ENCODE measurements at regions not wholly inside any gene's neighbourhood (a gene's known extent, or its start where the extent isn't known, plus 50 kb on each side); places are given as distances from the start of the nearest gene placed in this dataset.

DNA sequence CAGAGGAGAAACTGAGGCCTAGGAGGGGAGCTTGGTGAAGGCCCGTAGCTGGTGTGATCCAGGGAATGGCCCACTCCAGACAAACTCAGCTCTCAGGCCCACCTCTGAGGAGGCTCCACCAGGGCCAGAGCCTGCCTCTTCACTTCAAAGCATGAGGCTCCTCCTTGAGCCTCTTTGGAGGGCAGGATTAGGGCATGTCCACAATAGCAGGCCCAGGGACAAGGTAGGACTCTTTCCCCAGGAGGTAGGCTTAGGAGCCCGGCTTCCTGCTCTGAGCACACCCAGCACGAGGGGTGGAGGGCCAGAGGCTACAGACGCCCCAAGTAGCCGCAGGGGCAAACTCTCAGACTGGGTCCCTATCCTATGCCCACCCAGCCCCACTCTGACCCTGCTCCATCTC, 164.6 kb upstream of the ZMIZ1 start:
- DNase-seq (ENCODE audit: low spot score), result peak; percentile 35
- intact Hi-C loops (cut with DNase I), result no loop called here
- ATAC-seq, result no peak

DNA sequence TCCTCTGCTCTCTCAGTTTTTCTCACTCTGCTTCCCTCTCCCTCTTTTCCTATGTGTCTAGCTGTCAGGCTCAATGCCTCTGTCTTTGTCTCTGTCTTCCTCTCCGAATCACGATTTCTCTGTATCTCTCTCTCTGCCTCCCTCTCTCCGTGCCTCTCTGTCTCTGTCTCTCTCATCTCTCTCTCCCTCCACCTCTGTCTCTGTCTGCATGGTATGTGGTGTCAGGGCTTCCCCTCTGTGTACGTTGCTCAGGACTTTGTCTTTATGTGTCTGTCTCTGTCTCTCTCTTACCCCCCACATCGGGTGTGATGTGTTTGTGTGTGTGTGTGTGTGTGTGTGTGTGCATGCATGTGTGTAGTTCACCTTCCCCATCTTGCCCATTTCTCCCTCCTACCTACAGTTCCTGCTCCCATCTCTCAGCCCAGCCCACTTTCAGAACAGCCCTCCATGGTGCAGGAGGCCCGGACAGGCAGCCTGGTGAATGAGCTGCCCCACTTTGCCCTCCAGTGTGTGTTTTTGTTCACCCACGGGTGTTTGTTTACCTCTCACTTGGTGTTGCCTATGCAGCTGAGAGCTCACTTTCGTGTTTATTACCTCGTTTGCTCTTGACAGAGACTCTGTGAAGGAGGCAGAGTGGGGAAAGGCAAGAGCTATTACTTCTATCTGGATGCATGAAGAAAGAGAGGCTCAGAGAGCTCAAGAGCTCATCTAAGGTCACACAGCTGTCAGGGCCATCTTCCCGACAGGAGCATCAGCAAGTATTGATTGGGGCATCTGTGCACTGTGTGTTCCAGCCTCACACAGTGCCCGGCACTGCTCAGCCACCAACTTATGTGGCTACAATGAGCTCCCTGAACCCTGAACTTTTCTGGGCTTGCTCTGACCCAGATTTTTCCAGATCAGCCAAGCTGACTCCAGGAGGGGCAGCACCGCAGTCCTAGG, 163.5 kb upstream of the ZMIZ1 start:
- ATAC-seq, result no peak
- intact Hi-C loops (cut with DNase I), result no loop called here
- DNase-seq (ENCODE audit: low spot score), result peak; percentile 3

DNA sequence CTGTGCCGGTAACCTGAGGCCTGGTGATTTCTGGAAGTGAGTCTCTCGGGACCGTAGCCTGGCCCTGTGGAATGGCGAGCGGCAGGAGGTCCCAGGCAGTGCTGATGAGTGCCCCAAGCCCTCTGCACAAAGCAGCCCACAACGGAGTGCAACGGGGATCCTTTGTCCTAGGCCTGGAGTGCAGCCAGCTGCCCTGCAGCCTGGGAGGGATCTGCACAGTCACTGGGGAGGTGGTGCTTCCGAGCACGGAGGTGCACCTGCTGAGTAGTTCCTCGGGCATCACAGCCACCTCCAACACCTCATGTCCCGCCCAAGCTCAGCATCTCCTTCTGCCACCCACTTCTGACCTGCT, 162.8 kb upstream of the ZMIZ1 start:
- ATAC-seq, result no peak
- peak; percentile 53 for DNase-seq (ENCODE audit: low spot score)
- intact Hi-C loops (cut with DNase I), result no loop called here

DNA sequence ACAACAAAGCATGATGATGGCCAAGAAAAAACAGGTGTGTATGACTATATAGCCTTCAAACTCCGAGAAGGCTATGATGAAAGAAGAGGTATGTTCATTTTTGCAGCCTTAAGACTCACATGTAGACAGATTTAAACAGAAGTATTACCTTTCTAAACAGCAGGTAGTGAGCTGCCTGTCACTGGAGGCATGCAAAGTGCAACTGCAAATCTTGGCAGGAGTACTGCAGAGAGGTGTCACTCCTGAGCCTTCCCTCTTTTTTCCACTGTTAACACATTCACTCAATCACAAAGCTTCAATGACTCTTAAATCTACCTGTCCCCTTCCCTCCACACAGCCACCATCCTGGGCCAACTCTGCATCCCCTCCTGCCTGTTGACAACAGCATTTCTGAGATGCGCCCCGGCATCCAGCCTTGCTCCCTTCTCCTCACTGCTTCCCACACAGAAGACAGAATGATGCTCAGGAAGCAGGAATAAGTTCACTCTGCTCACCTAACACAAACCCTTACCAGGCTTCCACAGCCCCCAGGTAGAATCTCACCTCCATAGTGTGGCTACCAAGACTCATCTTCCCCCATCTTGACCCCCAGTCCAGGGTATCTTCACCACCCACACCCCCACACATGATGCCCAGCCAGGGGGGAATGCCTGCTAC, 161.9 kb upstream of the ZMIZ1 start:
- DNase-seq (ENCODE audit: low spot score) (peak; percentile 31), ATAC-seq (no peak)
- intact Hi-C loops (cut with DNase I), result no loop called here

DNA sequence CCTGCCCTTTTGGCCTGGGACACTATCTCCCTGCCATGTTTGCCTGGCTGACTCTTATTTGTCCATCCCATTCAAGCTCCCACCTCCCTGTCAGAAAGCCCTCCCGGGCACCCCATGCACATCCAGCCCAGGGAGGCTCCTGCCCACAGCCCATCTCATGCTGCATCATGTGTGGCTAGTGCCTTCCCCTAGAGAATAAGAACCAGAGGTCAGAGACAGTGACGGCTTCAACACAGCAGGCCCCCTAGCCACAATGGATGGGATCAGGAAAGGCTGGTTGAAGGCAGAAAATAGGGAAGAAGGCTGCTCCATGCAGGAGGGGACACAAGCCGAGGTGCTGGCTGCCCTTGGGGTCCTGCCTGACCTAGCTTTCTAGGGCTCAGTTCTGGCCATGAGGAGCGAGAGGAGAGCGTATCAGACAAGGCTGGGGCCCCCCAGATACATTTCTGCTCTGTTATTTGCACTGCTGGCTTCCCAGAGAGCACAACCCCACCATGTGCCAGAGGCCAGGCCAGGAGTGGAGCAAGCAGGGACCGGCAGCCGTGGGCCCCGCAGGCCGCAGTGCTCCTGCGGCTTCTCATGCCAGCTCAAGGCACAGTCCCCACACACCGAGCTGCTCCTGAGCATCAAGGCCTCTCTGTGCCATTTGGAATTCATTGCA, 161.1 kb upstream of the ZMIZ1 start:
- ATAC-seq (no peak), DNase-seq (ENCODE audit: low spot score) (peak; percentile 28)
- intact Hi-C loops (cut with DNase I), result no loop called here

DNA sequence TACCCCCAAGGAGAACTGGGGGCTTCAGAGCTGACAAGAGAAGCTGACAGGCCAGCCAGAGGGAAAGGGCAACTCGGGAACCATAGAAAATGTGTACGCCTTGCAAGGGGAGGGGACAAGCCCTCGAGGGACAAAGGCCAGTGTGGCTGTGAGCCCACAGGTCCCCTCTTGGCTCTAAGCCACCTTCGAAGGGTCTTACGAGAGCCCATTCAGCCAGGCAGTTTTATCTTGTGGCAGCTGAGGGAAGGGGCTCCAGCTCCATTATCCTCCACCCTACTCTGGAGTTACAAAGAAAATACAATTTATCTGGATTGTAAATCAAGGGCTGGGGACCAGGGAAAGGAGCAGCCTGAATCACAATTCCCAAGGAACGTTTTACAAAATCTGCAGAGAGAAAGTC, 159.5 kb upstream of the ZMIZ1 start:
- DNase-seq (ENCODE audit: low spot score) (peak; percentile 22), ATAC-seq (no peak)
- intact Hi-C loops (cut with DNase I), result no loop called here

DNA sequence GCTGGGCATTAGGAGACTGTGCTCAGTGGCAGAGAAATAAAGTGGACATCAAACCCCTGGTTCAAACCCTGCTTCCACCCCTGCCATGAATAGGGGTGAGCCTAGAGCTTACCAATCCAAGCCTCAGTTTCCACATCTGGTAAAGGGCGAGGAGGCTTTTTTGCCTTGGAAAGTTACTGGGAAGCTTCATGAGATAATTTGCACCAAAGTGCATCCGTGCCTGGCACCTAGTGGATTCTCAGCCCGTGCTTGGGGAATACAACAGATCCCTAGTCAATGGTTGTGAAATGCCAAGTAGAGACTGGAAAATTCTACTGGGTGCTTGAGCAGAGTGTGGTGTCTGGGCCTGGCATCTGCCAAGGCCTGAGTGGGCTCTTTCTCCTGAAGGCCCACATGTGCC, 158.7 kb upstream of the ZMIZ1 start:
- intact Hi-C loops (cut with DNase I), result no loop called here
- ATAC-seq, result no peak
- no peak for DNase-seq (ENCODE audit: low spot score)

DNA sequence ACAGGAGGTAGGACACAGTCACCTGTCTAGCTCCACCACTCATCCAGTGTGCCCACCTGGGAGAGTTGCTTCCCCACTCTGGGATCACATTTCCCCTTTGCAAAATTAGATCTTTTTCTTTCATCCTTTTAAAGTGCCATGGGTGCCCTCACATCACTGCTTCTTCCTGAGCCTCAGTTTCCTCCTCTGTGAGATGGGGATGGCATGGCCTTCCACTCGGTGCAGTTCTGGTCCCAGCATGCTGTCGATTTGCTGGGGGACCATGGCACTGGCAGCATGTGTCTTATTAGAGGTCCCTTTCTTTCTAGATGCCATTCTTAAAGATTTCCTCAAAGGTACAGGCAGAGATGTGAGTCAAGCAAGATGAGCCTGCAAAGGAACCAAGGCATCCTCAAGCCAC, 158.3 kb upstream of the ZMIZ1 start:
- DNase-seq (ENCODE audit: low spot score), result peak; percentile 41
- ATAC-seq, result no peak
- intact Hi-C loops (cut with DNase I), result no loop called here

DNA sequence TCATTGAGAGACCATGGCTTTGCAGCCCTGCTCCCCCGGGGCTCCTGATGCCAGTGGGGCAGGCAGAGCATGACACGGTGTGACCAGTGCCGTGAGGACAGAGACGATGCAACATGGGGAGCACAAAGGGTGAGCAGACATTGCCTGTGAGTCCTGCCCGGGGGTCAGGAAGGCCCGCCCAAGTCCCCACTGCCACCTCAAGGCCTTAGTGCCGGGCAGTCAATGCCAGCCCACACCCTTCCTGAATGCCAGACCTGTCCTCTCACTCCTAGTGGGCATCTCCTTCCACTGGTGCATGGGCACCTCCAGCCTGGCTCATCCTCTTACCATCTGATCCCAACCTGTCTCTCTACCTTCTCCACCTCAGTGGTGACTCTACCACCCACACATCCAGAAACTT, 157.9 kb upstream of the ZMIZ1 start:
- intact Hi-C loops (cut with DNase I), result no loop called here
- DNase-seq (ENCODE audit: low spot score) (peak; percentile 26), ATAC-seq (no peak)

DNA sequence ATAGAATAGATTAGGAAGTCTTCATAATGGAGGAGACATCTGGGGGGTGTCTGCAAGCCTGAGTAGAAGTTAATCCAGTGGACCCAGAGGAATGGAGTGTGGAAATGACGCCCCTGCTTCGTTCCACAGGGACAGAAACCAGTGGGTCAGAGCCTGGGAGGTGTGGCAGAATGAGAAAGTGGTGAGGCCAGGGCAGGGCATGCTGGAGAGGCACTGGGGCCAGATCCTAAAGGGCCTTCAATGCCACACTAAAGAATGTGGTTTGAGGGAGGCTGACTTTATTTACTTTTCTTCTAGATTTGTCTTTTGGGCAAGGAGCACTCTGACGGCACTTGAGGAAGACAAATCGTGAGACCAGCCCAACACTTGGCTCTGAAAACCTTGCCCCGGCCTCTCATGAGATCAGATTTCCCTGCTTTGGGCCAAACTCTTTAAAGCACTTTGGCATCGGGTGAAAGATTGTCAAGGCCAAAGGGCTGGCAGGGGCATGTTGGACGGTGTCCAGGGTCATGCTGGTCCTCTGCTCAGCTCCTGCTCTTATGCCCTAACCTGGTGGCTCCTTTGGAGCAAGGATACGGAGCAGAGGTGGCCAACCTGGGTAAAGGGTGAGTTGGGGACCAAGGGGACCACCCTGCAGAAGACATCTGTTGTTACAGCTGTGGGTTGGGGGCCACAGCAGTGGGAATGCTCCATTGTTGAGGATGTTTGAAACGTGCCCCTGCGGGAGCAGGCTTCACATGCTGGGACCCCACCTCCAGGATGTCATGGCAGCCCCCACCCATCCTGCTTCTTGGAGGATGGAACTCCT, 157.0 kb upstream of the ZMIZ1 start:
- intact Hi-C loops (cut with DNase I), result no loop called here
- peak; percentile 45 for DNase-seq (ENCODE audit: low spot score)
- ATAC-seq, result no peak

DNA sequence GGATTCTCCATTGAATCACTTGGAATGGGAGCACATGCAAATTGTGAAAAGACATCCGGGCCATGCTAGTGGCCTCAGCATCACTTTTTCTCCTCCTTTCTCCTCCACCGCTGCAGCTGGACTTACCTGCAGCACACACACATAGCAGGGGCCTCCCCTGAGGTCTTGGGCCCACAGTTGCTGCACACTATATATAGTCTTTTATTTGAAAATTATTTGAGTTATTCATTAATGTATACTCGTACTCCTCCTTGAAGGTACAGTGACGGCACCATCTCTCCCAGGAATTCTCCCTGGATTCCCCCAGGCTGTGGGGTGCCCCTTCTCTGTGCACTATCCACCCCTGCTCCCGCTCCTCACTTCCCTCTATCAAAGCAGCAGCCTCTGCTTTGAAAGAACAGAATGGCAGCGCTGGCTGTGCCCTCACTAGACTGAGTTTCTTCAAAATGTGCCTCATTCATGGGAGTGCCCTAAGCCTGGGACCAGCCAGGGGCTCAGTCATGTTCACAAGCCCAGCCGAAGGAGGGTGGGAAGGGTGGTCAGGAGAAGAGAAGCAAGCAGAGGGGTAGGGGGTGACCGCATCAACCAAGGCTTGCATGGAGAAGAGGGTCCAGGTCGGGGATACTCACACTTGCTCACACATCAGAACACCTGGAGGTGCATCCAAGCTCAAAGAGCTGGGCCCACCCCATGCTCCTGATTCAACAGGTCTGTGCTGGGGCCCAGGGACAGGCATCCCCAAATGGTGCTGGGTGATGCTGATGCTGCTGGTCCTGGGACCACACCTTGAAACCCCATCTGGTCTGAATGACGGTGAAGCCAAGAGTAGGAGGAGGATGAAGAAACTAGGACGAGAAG, 156.2 kb upstream of the ZMIZ1 start:
- intact Hi-C loops (cut with DNase I), result no loop called here
- ATAC-seq (no peak), DNase-seq (ENCODE audit: low spot score) (no peak)

DNA sequence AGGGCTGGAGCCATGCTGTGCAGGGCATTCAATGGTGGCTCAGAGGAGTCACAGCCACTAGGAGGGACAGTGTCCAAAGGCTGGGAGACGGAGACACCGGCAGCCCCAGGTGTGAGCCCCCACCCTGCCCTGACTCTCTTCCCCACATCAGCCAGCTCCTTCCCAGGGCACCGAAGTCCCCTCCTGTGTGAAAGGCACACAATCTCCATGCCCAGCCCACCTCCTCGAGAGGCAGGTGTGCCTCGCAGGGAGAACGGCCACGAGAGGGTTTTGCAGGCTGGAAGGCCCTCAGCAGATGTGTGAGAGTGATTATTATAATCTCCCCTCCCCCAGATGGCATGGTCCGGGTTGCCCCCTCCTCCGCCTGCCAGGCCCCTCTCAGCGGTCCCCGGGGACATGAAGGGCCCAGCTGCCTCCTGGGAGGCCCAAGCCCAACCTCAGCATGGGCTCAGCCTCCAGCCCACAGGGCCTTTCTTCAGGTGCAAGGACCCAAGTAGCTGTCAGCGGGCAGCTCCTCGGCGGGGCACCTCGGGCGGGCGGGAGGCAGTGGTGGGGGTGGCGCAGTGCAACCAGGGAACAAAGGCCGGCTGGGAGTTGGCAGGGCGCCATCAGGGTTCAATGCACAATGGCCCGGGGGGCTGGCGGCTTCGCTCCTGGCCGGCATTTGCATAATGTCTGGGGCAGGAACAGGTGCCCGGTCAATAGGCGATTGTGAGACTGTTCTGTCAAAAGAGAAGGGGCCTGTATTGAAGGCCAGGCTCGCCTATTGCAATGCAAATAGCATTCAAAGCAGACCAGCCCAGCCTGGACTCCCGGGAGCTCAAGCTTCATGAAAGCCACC, 155.3 kb upstream of the ZMIZ1 start:
- DNase-seq (ENCODE audit: low spot score) (peak; percentile 78), ATAC-seq (peak; percentile 27)
- intact Hi-C loops (cut with DNase I), result no loop called here

DNA sequence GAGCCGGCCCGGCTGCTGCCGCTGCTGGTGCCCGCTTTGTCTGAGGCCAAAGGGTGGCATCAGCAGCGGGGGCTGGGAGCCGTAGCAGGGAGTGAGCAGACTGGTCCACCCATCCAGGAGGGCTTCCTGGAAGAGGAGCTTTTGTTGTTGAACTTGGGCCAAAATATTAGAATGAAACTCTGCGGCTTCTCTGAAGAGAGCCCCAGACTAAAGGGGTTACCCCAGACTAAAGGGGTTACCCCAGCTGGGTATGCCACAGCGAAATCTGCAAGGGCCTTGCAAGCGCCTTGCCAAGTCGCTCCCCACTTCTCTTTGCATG, 154.7 kb upstream of the ZMIZ1 start:
- ATAC-seq, result no peak
- intact Hi-C loops (cut with DNase I), result no loop called here
- no peak for DNase-seq (ENCODE audit: low spot score)

DNA sequence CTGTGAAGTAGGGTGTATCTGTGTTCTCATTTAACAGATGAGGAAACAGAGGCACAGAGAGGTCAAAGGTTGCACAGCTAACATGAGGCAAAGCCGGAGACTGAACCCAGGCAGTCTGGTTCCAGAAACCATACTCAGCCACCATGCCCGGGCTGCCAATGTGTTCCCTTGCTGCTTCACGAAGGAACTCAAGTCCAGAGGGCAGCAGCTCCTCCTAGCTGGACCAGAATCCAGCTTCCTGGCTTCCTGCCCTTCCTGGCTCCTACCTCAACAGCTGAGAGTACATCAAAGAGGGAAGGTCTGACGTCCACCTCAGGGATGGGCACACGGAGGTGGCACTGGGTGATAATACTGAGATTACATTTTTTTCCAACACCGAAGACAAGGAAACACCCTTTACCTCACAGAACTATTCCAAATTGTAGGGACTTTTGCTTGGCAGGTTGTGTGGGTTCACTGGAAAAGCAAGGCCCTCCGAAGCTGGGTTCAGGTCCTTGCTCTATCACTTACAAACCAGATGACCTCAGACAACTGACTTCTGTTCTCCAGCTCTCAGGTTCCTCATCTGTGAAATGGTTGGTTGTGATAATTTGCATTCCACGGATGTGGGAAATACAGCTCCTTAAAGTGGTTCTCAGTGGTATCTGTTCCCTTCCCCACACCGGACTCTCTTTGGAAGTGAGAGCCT, 154.1 kb upstream of the ZMIZ1 start:
- intact Hi-C loops (cut with DNase I), result no loop called here
- ATAC-seq (peak; percentile 45), DNase-seq (ENCODE audit: low spot score) (no peak)

DNA sequence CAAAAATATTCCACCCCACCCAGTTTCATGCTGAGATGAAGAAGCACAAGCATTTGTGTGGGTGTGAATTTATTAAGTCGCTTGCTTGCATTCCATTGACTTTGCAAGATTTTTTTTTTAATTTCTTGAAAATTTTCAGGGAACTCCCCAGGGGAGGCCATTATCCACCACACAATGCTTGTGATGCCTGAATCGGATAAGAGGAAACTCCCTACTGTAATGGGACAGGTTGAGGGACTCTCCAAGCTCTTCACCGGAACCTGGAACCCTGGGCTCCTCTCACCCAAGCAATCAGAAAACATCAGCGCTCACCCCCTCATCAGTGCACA, 153.6 kb upstream of the ZMIZ1 start:
- intact Hi-C loops (cut with DNase I), result no loop called here
- ATAC-seq (no peak), DNase-seq (ENCODE audit: low spot score) (no peak)

DNA sequence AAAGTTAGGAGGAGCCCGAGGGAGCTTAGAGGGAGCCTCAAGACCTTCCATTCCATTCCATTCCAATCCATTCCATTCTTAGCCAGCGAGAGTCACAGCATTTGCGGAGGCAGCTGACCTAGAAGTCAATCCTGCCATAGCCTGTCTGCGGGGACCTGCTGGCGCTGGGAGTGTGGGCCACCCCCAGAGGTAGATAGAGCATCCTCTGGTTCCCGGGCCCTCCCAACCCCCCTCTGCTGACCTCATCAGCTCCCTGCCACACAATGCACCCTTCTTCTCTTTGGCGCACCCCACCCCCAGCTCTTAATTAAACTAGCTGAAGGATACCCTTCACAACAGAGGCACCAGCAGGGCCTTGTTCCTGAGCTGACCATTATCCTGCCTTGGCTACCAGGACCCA, 152.5 kb upstream of the ZMIZ1 start:
- intact Hi-C loops (cut with DNase I), result no loop called here
- DNase-seq (ENCODE audit: low spot score), result no peak
- no peak for ATAC-seq

DNA sequence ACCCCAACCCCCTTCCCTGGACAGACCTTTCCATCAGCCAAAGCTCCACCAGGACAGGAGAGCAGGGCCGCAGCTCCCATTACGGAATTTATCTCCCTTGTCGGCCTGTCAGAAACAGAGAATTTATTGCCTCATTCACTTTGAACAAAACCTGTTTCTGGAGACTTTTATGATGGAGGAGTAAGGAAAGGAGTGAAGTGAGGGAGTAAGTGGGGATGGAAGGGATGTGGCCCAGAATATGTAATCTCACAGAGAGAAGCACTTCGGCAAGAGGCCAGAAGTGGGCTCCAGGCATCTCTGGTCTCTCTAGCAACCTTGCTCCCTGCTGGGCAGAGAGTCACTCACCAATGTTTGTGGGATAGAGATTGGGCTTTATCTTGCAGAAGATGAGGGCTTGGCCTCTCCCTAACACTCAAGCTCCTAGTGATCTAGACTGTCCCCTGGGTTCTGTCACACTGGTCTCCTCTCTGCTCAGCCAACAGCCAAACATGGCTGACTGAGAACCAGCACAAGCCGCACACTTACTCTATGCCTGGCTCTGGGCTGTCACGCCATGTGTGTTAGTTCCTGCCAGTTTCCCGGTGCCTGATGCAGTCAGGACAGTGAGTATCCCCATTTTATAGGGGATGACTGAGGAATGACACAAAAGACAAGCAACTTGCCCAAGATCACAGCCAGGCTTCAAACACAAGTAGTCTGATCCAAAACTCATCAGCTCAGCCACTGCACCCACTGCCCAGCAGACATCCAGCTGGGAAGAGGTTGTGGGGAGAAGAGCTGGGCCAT, 149.4 kb upstream of the ZMIZ1 start:
- ATAC-seq, result no peak
- DNase-seq (ENCODE audit: low spot score), result no peak
- intact Hi-C loops (cut with DNase I), result no loop called here

Measured in sciatic nerve (tissue), 2 donors.